IMR-90 (cell line): ENCODE measurements at regions not wholly inside any gene's neighbourhood (a gene's known extent, or its start where the extent isn't known, plus 50 kb on each side); places are given as distances from the start of the nearest gene placed in this dataset.

ENCODE experiments used
- ATAC-seq: fragments of 200-7000 bp; cut with Tn5 transposase; 2 replicates; pipeline ENCODE4 v1.9.1; 2020; ENCODE audit warnings: low read depth, mild to moderate bottlenecking, moderate library complexity
- BruUV-seq: library from RNA; stranded (reverse); fragments of 400-500 nt; replicated peaks from 2 replicates; lab custom pipeline; 2021; lab: Mats Ljungman, UMichigan
- CTCF ChIA-PET: fragments of 300-600 bp; formaldehyde crosslinking; extraction: SDS; loops from one replicate; lab custom pipeline; 2021; ENCODE audit warnings: antibody characterized with exemption; lab: Yijun Ruan, JAX
- POLR2A ChIA-PET: fragments of 300-600 bp; sonication (Branson Sonifier 250); formaldehyde crosslinking; loops from one replicate; lab custom pipeline; 2022; ENCODE audit warnings: antibody characterized with exemption; ENCODE audit not compliant: unreplicated experiment; lab: Charles Lee
- DNase-seq: peaks from one replicate; pipeline ENCODE4 v3.0.0; 2013
- H2AFZ ChIP-seq: replicated peaks from 2 replicates; pipeline ENCODE3; 2013; ENCODE audit warnings: low read length, mild to moderate bottlenecking; ENCODE audit not compliant: poor library complexity
- H2AK5ac ChIP-seq: 2 replicates; pipeline ENCODE4 v1.6.1; 2013; ENCODE audit warnings: low read depth, low read length, inconsistent platforms
- H2AK9ac ChIP-seq: replicated peaks from 2 replicates; pipeline ENCODE3; 2013; ENCODE audit warnings: mild to moderate bottlenecking, low read depth, low read length, moderate library complexity; ENCODE audit not compliant: poor library complexity
- H2BK120ac ChIP-seq: 2 replicates; pipeline ENCODE4 v1.6.1; 2013; ENCODE audit warnings: low read depth, low read length, inconsistent platforms
- H2BK15ac ChIP-seq: 3 replicates; pipeline ENCODE4 v1.6.1; 2013; ENCODE audit warnings: low read depth, low read length, inconsistent platforms
- H2BK20ac ChIP-seq: 2 replicates; pipeline ENCODE4 v1.6.1; 2013; ENCODE audit warnings: low read depth, mild to moderate bottlenecking, inconsistent platforms, low read length, moderate library complexity
- H2BK5ac ChIP-seq: 2 replicates; pipeline ENCODE4 v1.6.1; 2013; ENCODE audit warnings: mild to moderate bottlenecking, low read depth, low read length, inconsistent platforms; ENCODE audit not compliant: poor library complexity, severe bottlenecking
- H3K14ac ChIP-seq: replicated peaks from 2 replicates; pipeline ENCODE4 v1.6.1; 2013; ENCODE audit warnings: low read depth, low read length, inconsistent platforms
- H3K18ac ChIP-seq: 2 replicates; pipeline ENCODE4 v1.6.1; 2013; ENCODE audit warnings: low read depth, low read length, control low read depth
- H3K23ac ChIP-seq: 2 replicates; pipeline ENCODE4 v1.6.1; 2013; ENCODE audit warnings: low read depth, low read length, inconsistent platforms
- H3K27ac ChIP-seq: 2 replicates; pipeline ENCODE4 v1.5.1; 2013; ENCODE audit warnings: mild to moderate bottlenecking, control low read depth, low read length; ENCODE audit not compliant: insufficient read depth
- H3K27me3 ChIP-seq: 2 replicates; pipeline ENCODE4 v1.6.1; 2013; ENCODE audit warnings: low read length; ENCODE audit not compliant: control insufficient read depth, insufficient read depth
- H3K36me3 ChIP-seq: 2 replicates; pipeline ENCODE4 v1.6.1; 2013; ENCODE audit warnings: low read length, mixed read lengths; ENCODE audit not compliant: control insufficient read depth, insufficient read depth
- H3K4ac ChIP-seq: 2 replicates; pipeline ENCODE4 v1.6.1; 2013; ENCODE audit warnings: low read depth, low read length, inconsistent platforms
- H3K4me1 ChIP-seq: 2 replicates; pipeline ENCODE4 v1.6.1; 2013; ENCODE audit warnings: low read length, mixed read lengths; ENCODE audit not compliant: control insufficient read depth, insufficient read depth
- H3K4me2 ChIP-seq: 2 replicates; pipeline ENCODE4 v1.6.1; 2013; ENCODE audit warnings: low read depth, mild to moderate bottlenecking, control low read depth, low read length, moderate library complexity
- H3K4me3 ChIP-seq: 2 replicates; pipeline ENCODE4 v1.5.1; 2013; ENCODE audit warnings: low read depth, mild to moderate bottlenecking, control low read depth, low read length, moderate library complexity; ENCODE audit not compliant: insufficient read depth
- H3K56ac ChIP-seq: 2 replicates; pipeline ENCODE4 v1.6.1; 2013; ENCODE audit warnings: low read length, inconsistent platforms; ENCODE audit not compliant: insufficient read depth; ENCODE audit errors: extremely low read depth
- H3K79me1 ChIP-seq, 2 experiments: 2 replicates each; pipeline ENCODE4 v1.6.1; 2013; ENCODE audit warnings: low read length in 2 of 2, inconsistent platforms in 1 of 2, low read depth in 1 of 2
- H3K9ac ChIP-seq: 2 replicates; pipeline ENCODE4 v1.6.1; 2013; ENCODE audit warnings: low read depth, low read length, control low read depth
- H3K9me1 ChIP-seq: 2 replicates; pipeline ENCODE4 v1.6.1; 2013; ENCODE audit warnings: low read length, inconsistent platforms; ENCODE audit not compliant: insufficient read depth
- H3K9me3 ChIP-seq: 2 replicates; pipeline ENCODE4 v1.6.1; 2013; ENCODE audit warnings: low read length; ENCODE audit not compliant: control insufficient read depth, insufficient read depth
- H4K20me1 ChIP-seq: 2 replicates; pipeline ENCODE4 v1.6.1; 2013; ENCODE audit warnings: low read length, inconsistent platforms; ENCODE audit not compliant: insufficient read depth
- H4K5ac ChIP-seq: 2 replicates; pipeline ENCODE4 v1.6.1; 2013; ENCODE audit warnings: mild to moderate bottlenecking, low read depth, low read length, control low read depth
- H4K8ac ChIP-seq, 2 experiments: 2 replicates each; pipeline ENCODE4 v1.6.1; 2013; ENCODE audit warnings: low read depth in 2 of 2, low read length in 2 of 2, control low read depth in 1 of 2, inconsistent platforms in 1 of 2
- H4K91ac ChIP-seq: 2 replicates; pipeline ENCODE4 v1.6.1; 2013; ENCODE audit warnings: low read depth, low read length, inconsistent platforms; ENCODE audit not compliant: insufficient read depth
- CHD1 ChIP-seq: IDR thresholded peaks from 2 replicates; pipeline ENCODE4 v1.6.1; 2012; ENCODE audit warnings: low read depth, low read length, improper control_type of control experiment
- MXI1 ChIP-seq: IDR thresholded peaks from 2 replicates; pipeline ENCODE4 v1.6.1; 2012; ENCODE audit warnings: low read depth, mild to moderate bottlenecking, low read length, moderate library complexity, borderline replicate concordance
- NFE2L2 ChIP-seq: fragments of 150-350 bp; IDR thresholded peaks from 2 replicates; pipeline ENCODE4 v1.6.1; 2016; ENCODE audit warnings: low read depth, mild to moderate bottlenecking, low read length
- POLR2A ChIP-seq: IDR thresholded peaks from 2 replicates; pipeline ENCODE4 v1.6.1; 2012; ENCODE audit warnings: mild to moderate bottlenecking, low read depth, low read length
- RAD21 ChIP-seq: IDR thresholded peaks from 2 replicates; pipeline ENCODE4 v1.6.1; 2012; ENCODE audit warnings: low read length, improper control_type of control experiment
- RFX5 ChIP-seq: IDR thresholded peaks from 2 replicates; pipeline ENCODE4 v1.8.0; 2012; ENCODE audit warnings: low read depth, mild to moderate bottlenecking, low read length, moderate library complexity
- USF2 ChIP-seq: fragments of 150-350 bp; IDR thresholded peaks from 2 replicates; pipeline ENCODE4 v1.6.1; 2017; ENCODE audit warnings: mild to moderate bottlenecking, antibody characterized with exemption, low read length, low read depth
- WGBS, 2 experiments: methylation state at CpG; one replicate each; pipeline versions ENCODE4 v1.1.5 to v1.1.7; 2013; ENCODE audit warnings: missing lambda C conversion rate in 2 of 2; ENCODE audit not compliant: insufficient read length in 1 of 2; ENCODE audit errors: extremely low coverage in 2 of 2; 5-methylcytosine and 5-hydroxymethylcytosine counted together
- dilution Hi-C: fragments of 300-500 bp; cut with HindIII; formaldehyde crosslinking; loops from one replicate; pipeline ENCODE4 v1.14.3; 2018; ENCODE audit warnings: low sequenced_read_pairs; ENCODE audit not compliant: unreplicated experiment
- in situ Hi-C: fragments of 300-500 bp; cut with MboI; formaldehyde crosslinking; loops from 3 replicates; pipeline ENCODE4 v1.14.3; 2019; ENCODE audit warnings: low sequenced_read_pairs, inconsistent platforms, mixed read lengths
- intact Hi-C: fragments of 100-400 bp; cut with micrococcal nuclease; formaldehyde crosslinking; loops from 2 replicates; pipeline ENCODE4 v1.10.0; 2022

- intact Hi-C loops: no loop called here
- H3K4me3 ChIP-seq: no peak overlapping the region
- H3K23ac ChIP-seq: no peak overlapping the region
- H3K4ac ChIP-seq: no peak overlapping the region
- no peak overlapping the region for H3K14ac ChIP-seq
- no peaks in the 10 kb centered on the region for H3K79me1 ChIP-seq
- H3K4me2 ChIP-seq: no peak overlapping the region
- no peak for DNase-seq
- H2AK5ac ChIP-seq: no peak overlapping the region
- no peak overlapping the region for H3K56ac ChIP-seq
- H3K9me3 ChIP-seq: peaks cover 4% of the 10 kb centered on the region
- no peaks in the 10 kb centered on the region for H3K4me1 ChIP-seq
- in situ Hi-C loops: no loop called here
- H3K9me1 ChIP-seq: 0 out of 2 replicates have a peak, but pooled peaks cover 3% of the 10 kb centered on the region
- dilution Hi-C loops: no loop called here
- no peak overlapping the region for H2AK9ac ChIP-seq
- BruUV-seq: no TSS peak
- POLR2A ChIA-PET: no interaction called here
- no peak for ATAC-seq
- H3K27me3 ChIP-seq: peaks cover 24% of the 10 kb centered on the region
- no peak overlapping the region for H4K91ac ChIP-seq
- no peak overlapping the region for H2BK5ac ChIP-seq
- H2BK15ac ChIP-seq: no peak overlapping the region
- no peak overlapping the region for H4K8ac ChIP-seq
- H4K20me1 ChIP-seq: no peaks in the 10 kb centered on the region; the same call in 1 of the 2 replicates
- H2BK120ac ChIP-seq: no peak overlapping the region
- H2AFZ ChIP-seq: no peak overlapping the region
- no peaks in the 10 kb centered on the region for H3K36me3 ChIP-seq
- WGBS, 2 experiments: 74% methylated on average over 5 of the region's 12 CpGs; no CpG with 5 or more reads in 1 of the 2 experiments
- no peak overlapping the region for H2BK20ac ChIP-seq
- no peak overlapping the region for H4K5ac ChIP-seq
- TF ChIP-seq RAD21 (no peak), USF2 (no peak), RFX5 (no peak), CHD1 (no peak), MXI1 (no peak), POLR2A (no peak), NFE2L2 (no peak)
- CTCF ChIA-PET: no interaction called here
- H3K9ac ChIP-seq: no peak overlapping the region
- H3K27ac ChIP-seq: no peak overlapping the region
- H3K18ac ChIP-seq: no peak overlapping the region
Measured at GRCh38 chr7:1360521-1360971, 98.7 kb downstream of the MICALL2 start.
